Breast epithelium (tissue), 4 donors: ENCODE measurements at regions not wholly inside any gene's neighbourhood (a gene's known extent, or its start where the extent isn't known, plus 50 kb on each side); places are given as distances from the start of the nearest gene placed in this dataset.

Experiments used
- DNase-seq, 2 donors: peaks; one replicate each; pipeline ENCODE4 v3.0.0-alpha.2; 2019; ENCODE audit warnings: low spot score in 2 of 2
- H3K27ac ChIP-seq, 2 donors: fragments of 200-600 bp; sonication (generic) in 1 of 2; one replicate each; pipeline ENCODE4 v1.5.1; 2016 to 2019; ENCODE audit warnings: mild to moderate bottlenecking in 1 of 2
- H3K27me3 ChIP-seq, 2 donors: fragments of 200-600 bp; sonication (generic) in 1 of 2; one replicate each; pipeline versions ENCODE4 v1.5.1 to v1.6.0; 2017 to 2019; ENCODE audit warnings: control low read depth in 1 of 2, mild to moderate bottlenecking in 1 of 2
- H3K36me3 ChIP-seq: fragments of 200-600 bp; one replicate; pipeline ENCODE4 v1.5.1; 2019
- H3K4me1 ChIP-seq, 2 donors: fragments of 200-600 bp; sonication (generic); one replicate each; pipeline ENCODE4 v1.5.1; 2016 to 2019; ENCODE audit warnings: control low read depth in 1 of 2
- H3K4me3 ChIP-seq, 3 donors: fragments of 200-600 bp; sonication (generic); 1 replicate in 2 of 3; 2 replicates in 1 of 3; pipeline ENCODE4 v1.5.1; 2016 to 2019; ENCODE audit warnings: mild to moderate bottlenecking in 3 of 3, moderate library complexity in 2 of 3
- H3K9me3 ChIP-seq, 2 donors: fragments of 200-600 bp; sonication (generic) in 1 of 2; one replicate each; pipeline ENCODE4 v1.5.1; 2016 to 2019; ENCODE audit warnings: control low read depth in 1 of 2
- CTCF ChIP-seq, 3 donors: fragments of 450-650 bp; IDR thresholded peaks; one replicate each; pipeline ENCODE4 v1.5.1; 2016 to 2017; ENCODE audit warnings: antibody characterized with exemption in 3 of 3, mild to moderate bottlenecking in 3 of 3, moderate library complexity in 3 of 3
- POLR2A ChIP-seq: fragments of 450-650 bp; IDR thresholded peaks from one replicate; pipeline ENCODE4 v1.6.1; 2016; ENCODE audit warnings: antibody characterized with exemption, mild to moderate bottlenecking, moderate library complexity
- POLR2AphosphoS5 ChIP-seq, 3 donors: sonication (generic); formaldehyde crosslinking; IDR thresholded peaks; one replicate each; pipeline ENCODE4 v1.6.1; 2017; ENCODE audit warnings: antibody characterized with exemption in 3 of 3
- intact Hi-C: fragments of 100-400 bp; cut with DNase I; formaldehyde crosslinking; loops from one replicate; pipeline ENCODE4 v1.15.1; 2023; ENCODE audit warnings: low total_unique reads

- Histone ChIP-seq H3K36me3 (no peaks in the 10 kb centered on the region), H3K4me1 (no peaks in the 10 kb centered on the region), H3K27ac (no peak overlapping the region), H3K27me3 (no peaks in the 10 kb centered on the region), H3K9me3 (no peaks in the 10 kb centered on the region), H3K4me3 (no peak overlapping the region)
- intact Hi-C loops, result no loop called here
- no peak for DNase-seq
- TF ChIP-seq CTCF (IDR thresholded peaks at IDR 0.05) (no peak), POLR2A (no peak), POLR2AphosphoS5 (IDR thresholded peaks at IDR 0.05) (no peak)
Measured at GRCh38 chr15:62552444-62552843, 387.4 kb upstream of the C2CD4B start.

GRCh38 chr15:62553911-62554563, 389.0 kb upstream of the C2CD4B start:
- Histone ChIP-seq H3K27ac (no peak overlapping the region), H3K27me3 (no peaks in the 10 kb centered on the region), H3K9me3 (no peaks in the 10 kb centered on the region), H3K4me1 (no peaks in the 10 kb centered on the region), H3K4me3 (no peak overlapping the region), H3K36me3 (no peaks in the 10 kb centered on the region)
- no peak for DNase-seq
- intact Hi-C loops, result no loop called here
- TF ChIP-seq POLR2A (no peak), POLR2AphosphoS5 (IDR thresholded peaks at IDR 0.05) (no peak), CTCF (IDR thresholded peaks at IDR 0.05) (no peak)

- H3K36me3 ChIP-seq, result no peaks in the 10 kb centered on the region
- TF ChIP-seq POLR2A, result no peak
- TF ChIP-seq CTCF (IDR thresholded peaks at IDR 0.05), result no peak
- TF ChIP-seq POLR2AphosphoS5 (IDR thresholded peaks at IDR 0.05), result no peak
- no peak for DNase-seq
- H3K9me3 ChIP-seq, result no peaks in the 10 kb centered on the region
- no peaks in the 10 kb centered on the region for H3K4me1 ChIP-seq
- no peaks in the 10 kb centered on the region for H3K27me3 ChIP-seq
- intact Hi-C loops, result no loop called here
- peak overlapping the region; percentile 22 to 50 for H3K27ac ChIP-seq
- no peak overlapping the region for H3K4me3 ChIP-seq
Measured at GRCh38 chr15:62558640-62559380, 393.7 kb upstream of the C2CD4B start.

GRCh38 chr15:62559381-62559733, 394.3 kb upstream of the C2CD4B start:
- Histone ChIP-seq H3K4me3 (no peak overlapping the region), H3K27ac (peak overlapping the region; percentile 10 to 50), H3K27me3 (no peaks in the 10 kb centered on the region), H3K9me3 (no peaks in the 10 kb centered on the region), H3K36me3 (no peaks in the 10 kb centered on the region), H3K4me1 (no peaks in the 10 kb centered on the region)
- TF ChIP-seq CTCF (IDR thresholded peaks at IDR 0.05) (no peak), POLR2A (no peak), POLR2AphosphoS5 (IDR thresholded peaks at IDR 0.05) (no peak)
- DNase-seq, result no peak
- intact Hi-C loops, result no loop called here

GRCh38 chr15:62561059-62561519, 396.0 kb upstream of the C2CD4B start:
- no peaks in the 10 kb centered on the region for H3K9me3 ChIP-seq
- DNase-seq, result no peak
- H3K27ac ChIP-seq, result no peak overlapping the region
- intact Hi-C loops, result no loop called here
- peak overlapping the region in 2 of 3 donors; percentile 22 to 28 for H3K4me3 ChIP-seq
- TF ChIP-seq POLR2AphosphoS5 (IDR thresholded peaks at IDR 0.05), result no peak
- no peak for TF ChIP-seq POLR2A
- TF ChIP-seq CTCF (IDR thresholded peaks at IDR 0.05), result no peak
- no peaks in the 10 kb centered on the region for H3K27me3 ChIP-seq
- no peaks in the 10 kb centered on the region for H3K4me1 ChIP-seq
- no peaks in the 10 kb centered on the region for H3K36me3 ChIP-seq
